Body of pancreas (tissue), 4 donors: ENCODE measurements at regions not wholly inside any gene's neighbourhood (a gene's known extent, or its start where the extent isn't known, plus 50 kb on each side); places are given as distances from the start of the nearest gene placed in this dataset.

ENCODE experiments used
- CTCF ChIP-seq, 7 experiments: fragments of 450-650 bp in 4 of 7; fragments of 200-600 bp in 3 of 7; sonication (generic) in 3 of 7; IDR thresholded peaks; one replicate each; pipeline ENCODE4 v1.5.1; 2016 to 2019; ENCODE audit warnings: antibody characterized with exemption in 7 of 7
- POLR2A ChIP-seq, 3 donors: fragments of 450-650 bp; IDR thresholded peaks; one replicate each; pipeline ENCODE4 v1.6.1; 2016; ENCODE audit warnings: antibody characterized with exemption in 3 of 3, mild to moderate bottlenecking in 2 of 3

- TF ChIP-seq CTCF (IDR thresholded peaks at IDR 0.05) (no peak), POLR2A (IDR thresholded peaks at IDR 0.05) (no peak)
Measured at GRCh38 chr4:112776535-112776934, 139.6 kb downstream of the LARP7 start.
